Heart left ventricle (tissue), 13 donors: ENCODE measurements at regions not wholly inside any gene's neighbourhood (a gene's known extent, or its start where the extent isn't known, plus 50 kb on each side); places are given as distances from the start of the nearest gene placed in this dataset.

ENCODE experiments used
- POLR2A ChIP-seq, 2 donors: fragments of 450-650 bp; IDR thresholded peaks; one replicate each; pipeline ENCODE4 v1.6.1; 2017; ENCODE audit warnings: antibody characterized with exemption in 2 of 2, mild to moderate bottlenecking in 2 of 2, moderate library complexity in 2 of 2
- TF ChIP-seq, protein P1 (sequence below), 12 donors: fragments of 200-600 bp; sonication (generic) in 4 of 12; IDR thresholded peaks; one replicate each; pipeline versions ENCODE4 v1.5.0 to v1.8.0; 2018 to 2022; ENCODE audit warnings: antibody characterized with exemption in 12 of 12, mild to moderate bottlenecking in 5 of 12
- donor health status: ischemic (EF 13 %, LVEDD 7.1; RV severe dilation, severe dysfunction).
- donor health status: DM: no; HTN: yes; CAD: no.
- donor health status: DM: no; HTN: no; CAD: no.
- donor health status: ischemic (EF 25% LVEDD 6.9; RV normal size, moderate dysfunction).
- donor health status: ischemic (EF 25% LVEDD 5.7; RV mildly dilated, moderate dysfunction).
- donor health status: ischemic (EF 35%, LVEDD 5.7; RV mildly dilated, moderate dysfunction).
- donor health status: nonischemic (EF 11% LVEDD 7.7; RV severe dilation, severe dysfunction).
- donor health status: DM: yes; HTN: yes; CAD: no.
- donor health status: PGD.
- donor health status: ischemic (EF 29% LVEDD 5.4; RV normal size, mild dysfunction).
- donor health status: nonischemic (EF 23%, LVEDD 6.1; RV moderate dilation, normal function).

DNA sequence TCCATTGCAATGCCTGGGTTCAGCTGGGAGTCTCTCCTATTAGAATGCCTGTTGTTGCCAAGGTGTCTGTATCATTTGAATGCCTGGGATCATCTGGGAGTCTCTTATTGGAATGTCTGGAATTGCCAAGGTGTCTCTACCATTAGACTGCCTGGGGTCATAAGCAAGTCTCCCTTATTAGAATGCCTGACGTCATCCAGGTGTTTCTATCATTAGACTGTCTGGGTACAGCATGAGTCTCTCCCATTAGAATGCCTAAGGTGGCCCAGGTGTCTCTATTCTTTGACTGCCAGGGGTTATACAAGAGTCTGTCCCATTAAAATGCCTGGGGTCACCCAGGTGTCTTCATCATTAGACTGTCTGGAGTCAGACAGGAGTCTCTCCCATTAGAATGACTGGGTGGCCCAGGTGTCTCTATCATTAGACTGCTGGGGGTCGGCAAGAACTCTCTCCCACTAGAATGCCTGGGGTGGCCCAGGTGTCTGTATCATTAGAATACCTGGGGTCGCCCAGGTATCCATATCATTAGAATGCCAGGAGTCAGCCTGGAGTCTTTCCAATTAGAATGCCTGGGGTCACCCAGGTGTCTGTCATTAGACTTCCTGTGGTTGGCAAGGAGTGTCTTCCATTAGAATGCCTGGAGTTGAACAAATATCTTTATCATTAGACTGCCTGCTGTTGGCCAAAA lies 2274.0 kb downstream of the TP53TG3F start:
- TF ChIP-seq, protein P1, sequence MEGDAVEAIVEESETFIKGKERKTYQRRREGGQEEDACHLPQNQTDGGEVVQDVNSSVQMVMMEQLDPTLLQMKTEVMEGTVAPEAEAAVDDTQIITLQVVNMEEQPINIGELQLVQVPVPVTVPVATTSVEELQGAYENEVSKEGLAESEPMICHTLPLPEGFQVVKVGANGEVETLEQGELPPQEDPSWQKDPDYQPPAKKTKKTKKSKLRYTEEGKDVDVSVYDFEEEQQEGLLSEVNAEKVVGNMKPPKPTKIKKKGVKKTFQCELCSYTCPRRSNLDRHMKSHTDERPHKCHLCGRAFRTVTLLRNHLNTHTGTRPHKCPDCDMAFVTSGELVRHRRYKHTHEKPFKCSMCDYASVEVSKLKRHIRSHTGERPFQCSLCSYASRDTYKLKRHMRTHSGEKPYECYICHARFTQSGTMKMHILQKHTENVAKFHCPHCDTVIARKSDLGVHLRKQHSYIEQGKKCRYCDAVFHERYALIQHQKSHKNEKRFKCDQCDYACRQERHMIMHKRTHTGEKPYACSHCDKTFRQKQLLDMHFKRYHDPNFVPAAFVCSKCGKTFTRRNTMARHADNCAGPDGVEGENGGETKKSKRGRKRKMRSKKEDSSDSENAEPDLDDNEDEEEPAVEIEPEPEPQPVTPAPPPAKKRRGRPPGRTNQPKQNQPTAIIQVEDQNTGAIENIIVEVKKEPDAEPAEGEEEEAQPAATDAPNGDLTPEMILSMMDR (IDR thresholded peaks at IDR 0.05), result no peak
- no peak for TF ChIP-seq POLR2A (IDR thresholded peaks at IDR 0.05)
